ENCODE measurements at regions not wholly inside any gene's neighbourhood (a gene's known extent, or its start where the extent isn't known, plus 50 kb on each side); places are given as distances from the start of the nearest gene placed in this dataset.
A peak's percentile ranks its signal among the peaks of the same experiment; 100 is the strongest.

- no peak for DNase-seq
These were observed 110.5 kb upstream of the DOK5 start for GRCh38 chr20:54364919-54365318.

- no peak for DNase-seq
These were observed 108.6 kb upstream of the DOK5 start for GRCh38 chr20:54366669-54367344.

- DNase-seq, result no peak
These were observed 106.8 kb upstream of the DOK5 start for GRCh38 chr20:54368570-54368969.

GRCh38 chr20:54372313-54372712, 103.1 kb upstream of the DOK5 start:
- no peak for DNase-seq

GRCh38 chr20:54377992-54378773, 97.2 kb upstream of the DOK5 start:
- DNase-seq, result no peak

GRCh38 chr20:54379893-54380584, 95.4 kb upstream of the DOK5 start:
- no peak for DNase-seq

- DNase-seq, result no peak
These were observed 93.0 kb upstream of the DOK5 start for GRCh38 chr20:54382419-54382818.

GRCh38 chr20:54385746-54386145, 89.6 kb upstream of the DOK5 start:
- DNase-seq, result no peak

- peak; percentile 9 for DNase-seq
These were observed 85.7 kb upstream of the DOK5 start for GRCh38 chr20:54389596-54390280.

GRCh38 chr20:54397292-54398140, 77.9 kb upstream of the DOK5 start:
- peak; percentile 21 for DNase-seq

GRCh38 chr20:54398814-54399213, 76.6 kb upstream of the DOK5 start:
- DNase-seq, result no peak

- DNase-seq, result no peak
These were observed 69.9 kb upstream of the DOK5 start for GRCh38 chr20:54405540-54405939.

- DNase-seq, result no peak
These were observed 67.9 kb upstream of the DOK5 start for GRCh38 chr20:54407459-54407858.

GRCh38 chr20:54415967-54416366, 59.4 kb upstream of the DOK5 start:
- DNase-seq, result no peak

GRCh38 chr20:54416770-54417169, 58.6 kb upstream of the DOK5 start:
- DNase-seq, result no peak

- no peak for DNase-seq
These were observed 55.9 kb upstream of the DOK5 start for GRCh38 chr20:54419531-54419930.
